Activated CD4-positive, alpha-beta T cell treated with anti-CD3 and anti-CD28 coated beads for 36 hours (primary cell): ENCODE measurements at regions not wholly inside any gene's neighbourhood (a gene's known extent, or its start where the extent isn't known, plus 50 kb on each side); places are given as distances from the start of the nearest gene placed in this dataset.
"Not testable (repeated sequence)": the region's sequence is repeated elsewhere in the genome, so short reads cannot be mapped to it uniquely, and the experiment has no call there.

Experiments used
- ATAC-seq: fragments of 200-7000 bp; cut with Tn5 transposase; one replicate; pipeline ENCODE4 v1.10.0; 2021; ENCODE audit warnings: mild to moderate bottlenecking, moderate library complexity
- CTCF ChIA-PET: fragments of 350-600 bp; sonication (Branson Sonifier 250); formaldehyde crosslinking; loops from one replicate; lab custom pipeline; 2021; ENCODE audit warnings: antibody characterized with exemption; lab: Charles Lee
- POLR2A ChIA-PET: fragments of 350-600 bp; sonication (Branson Sonifier 250); formaldehyde crosslinking; loops from one replicate; lab custom pipeline; 2021; ENCODE audit warnings: antibody characterized with exemption, inconsistent platforms; lab: Charles Lee
- DNase-seq: peaks from one replicate; pipeline ENCODE4 v3.0.0-alpha.2; 2020
- H3K27ac Mint-ChIP-seq: one replicate; pipeline ENCODE4 v1.8.0; 2021; ENCODE audit warnings: mixed read lengths
- H3K27me3 Mint-ChIP-seq: one replicate; pipeline ENCODE4 v1.8.0; 2021; ENCODE audit warnings: mixed read lengths
- H3K36me3 Mint-ChIP-seq: one replicate; pipeline ENCODE4 v1.8.0; 2021; ENCODE audit warnings: low read depth, mixed read lengths
- H3K4me1 Mint-ChIP-seq: one replicate; pipeline ENCODE4 v1.8.0; 2021; ENCODE audit warnings: mixed read lengths
- H3K4me3 Mint-ChIP-seq: one replicate; pipeline ENCODE4 v1.8.0; 2021; ENCODE audit warnings: mild to moderate bottlenecking, moderate library complexity, mixed read lengths
- H3K9me3 Mint-ChIP-seq: one replicate; pipeline ENCODE4 v1.8.0; 2021; ENCODE audit warnings: low read depth, mixed read lengths
- intact Hi-C, 2 experiments: fragments of 100-400 bp; cut with DNase I in 1 of 2; cut with micrococcal nuclease in 1 of 2; formaldehyde crosslinking; loops; one replicate each; pipeline versions ENCODE4 v1.14.2 to v1.15.1; 2022 to 2024; cut with DNase I, micrococcal nuclease

DNA sequence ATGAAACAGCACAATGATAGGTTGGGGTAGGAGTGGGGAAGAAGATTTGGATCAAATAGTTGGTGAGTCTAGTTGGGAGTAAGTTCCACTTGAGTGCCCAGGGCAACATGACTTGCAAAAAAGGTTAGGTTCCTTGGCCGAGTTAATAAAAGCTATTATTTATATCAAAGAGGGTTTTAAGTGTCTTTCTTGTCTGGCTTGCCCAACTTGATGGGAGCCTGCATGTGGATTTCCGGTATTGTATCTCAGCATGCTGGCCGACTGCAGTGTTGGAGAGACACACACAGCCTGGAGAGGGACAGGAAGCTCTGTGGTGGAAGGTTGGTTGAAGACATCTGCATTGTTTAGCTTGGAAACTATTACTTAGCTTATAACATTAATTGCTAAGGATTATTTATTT, 449.5 kb upstream of the TBL1XR1 start:
- POLR2A ChIA-PET = interaction anchor here (0.6 kb wide), 1 partner anchor 40 kb away, joined by 3 read pairs; no protein-coding TSS in a partner anchor
- no peaks in the 10 kb centered on the region for H3K27me3 Mint-ChIP-seq
- ATAC-seq (peak; percentile 57), DNase-seq (peak; percentile 44)
- intact Hi-C loops = no loop called here
- H3K36me3 Mint-ChIP-seq = no peaks in the 10 kb centered on the region
- CTCF ChIA-PET = interaction anchor here (1.0 kb wide), 1 partner anchor 91 kb away, joined by 3 read pairs; no protein-coding TSS in a partner anchor
- no peaks in the 10 kb centered on the region for H3K9me3 Mint-ChIP-seq
- peak overlapping the region; percentile 15 for H3K27ac Mint-ChIP-seq
- H3K4me3 Mint-ChIP-seq = no peak overlapping the region
- H3K4me1 Mint-ChIP-seq = peaks cover 59% of the 10 kb centered on the region

GRCh38 chr3:177647341-177647740, 450.1 kb upstream of the TBL1XR1 start:
- Mint-ChIP-seq H3K4me3 (peak overlapping the region; percentile 40), H3K9me3 (no peaks in the 10 kb centered on the region), H3K36me3 (no peaks in the 10 kb centered on the region), H3K27ac (peak overlapping the region; percentile 66), H3K27me3 (no peaks in the 10 kb centered on the region), H3K4me1 (peaks cover 53% of the 10 kb centered on the region)
- DNase-seq (no peak), ATAC-seq (no peak)
- ChIA-PET CTCF (interaction anchor here (0.7 to 1.0 kb wide), 2 partner anchors 92 to 737 kb away, joined by 3 read pairs; no protein-coding TSS in a partner anchor), POLR2A (no interaction called here)
- intact Hi-C loops = no loop called here

DNA sequence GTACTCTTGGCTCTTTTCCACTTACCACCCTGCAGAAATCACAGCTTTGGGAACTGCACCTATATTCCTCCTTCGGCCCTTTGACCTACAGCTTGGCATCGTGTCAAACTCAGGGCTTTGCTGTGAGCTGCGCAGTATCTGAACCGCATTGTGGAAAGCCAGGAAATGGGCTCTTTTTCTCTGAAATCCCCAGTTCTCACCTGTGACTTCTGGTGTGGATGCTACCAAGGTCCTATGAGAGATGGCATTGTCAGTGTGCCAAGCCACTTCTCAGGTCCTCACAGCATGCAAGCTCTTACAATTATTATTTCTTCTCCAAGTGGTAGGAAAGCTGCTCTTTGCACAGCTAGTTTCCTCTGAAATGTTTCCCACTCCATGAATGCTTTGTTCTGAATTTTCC, 450.6 kb upstream of the TBL1XR1 start:
- Mint-ChIP-seq H3K27me3 (no peaks in the 10 kb centered on the region), H3K27ac (peak overlapping the region; percentile 66), H3K4me3 (peak overlapping the region; percentile 40), H3K9me3 (no peaks in the 10 kb centered on the region), H3K36me3 (no peaks in the 10 kb centered on the region), H3K4me1 (peaks cover 47% of the 10 kb centered on the region)
- intact Hi-C loops = no loop called here
- ChIA-PET POLR2A (no interaction called here), CTCF (interaction anchor here (0.7 kb wide), 1 partner anchor 737 kb away, joined by 3 read pairs; no protein-coding TSS in a partner anchor)
- DNase-seq (no peak), ATAC-seq (no peak)

- H3K36me3 Mint-ChIP-seq = no peaks in the 10 kb centered on the region
- ATAC-seq = no peak
- POLR2A ChIA-PET = no interaction called here
Observed at GRCh38 chr3:177652556-177653291, 455.4 kb upstream of the TBL1XR1 start.

GRCh38 chr3:177657243-177657642, 460.0 kb upstream of the TBL1XR1 start:
- no peak for ATAC-seq
- ChIA-PET CTCF (no interaction called here), POLR2A (no interaction called here)
- Mint-ChIP-seq H3K4me1 (no peaks in the 10 kb centered on the region), H3K27me3 (no peaks in the 10 kb centered on the region), H3K36me3 (no peaks in the 10 kb centered on the region), H3K27ac (no peak overlapping the region), H3K9me3 (peaks cover 4% of the 10 kb centered on the region), H3K4me3 (no peak overlapping the region)
- DNase-seq = no peak
- intact Hi-C loops = no loop called here

More at GRCh38 chr3:177652556-177653291, 455.4 kb upstream of the TBL1XR1 start:
- peaks cover 11% of the 10 kb centered on the region for H3K4me1 Mint-ChIP-seq
- peaks cover 4% of the 10 kb centered on the region for H3K9me3 Mint-ChIP-seq
- CTCF ChIA-PET = interaction anchor here (0.6 to 0.9 kb wide), 4 partner anchors 38 to 837 kb away, joined by 3 to 4 read pairs (median 3); no protein-coding TSS in a partner anchor
- H3K27me3 Mint-ChIP-seq = no peaks in the 10 kb centered on the region
- H3K27ac Mint-ChIP-seq = no peak overlapping the region
- no peak for DNase-seq
- intact Hi-C loops = no loop called here
- H3K4me3 Mint-ChIP-seq = no peak overlapping the region

DNA sequence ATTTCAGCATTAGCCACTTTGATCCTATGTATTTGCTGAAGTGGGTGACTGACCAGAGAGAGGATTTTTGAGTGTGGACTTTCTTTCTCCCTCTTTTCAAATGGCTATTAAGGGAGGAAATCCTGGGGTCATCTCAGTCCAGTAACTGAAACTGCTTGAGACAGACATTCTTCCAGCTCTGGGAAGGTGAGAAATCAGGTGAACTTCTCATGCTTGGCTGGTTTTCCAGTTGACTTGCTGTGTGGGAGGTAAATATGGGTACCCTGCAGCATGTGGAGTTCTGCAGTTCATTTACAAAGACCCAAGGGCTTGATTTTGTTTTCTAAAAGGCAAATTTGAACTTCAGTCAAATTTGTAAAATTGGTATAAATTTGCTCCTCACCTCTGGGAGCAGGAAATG, 461.1 kb upstream of the TBL1XR1 start:
- no peak overlapping the region for H3K4me3 Mint-ChIP-seq
- intact Hi-C loops = no loop called here
- H3K9me3 Mint-ChIP-seq = peaks cover 4% of the 10 kb centered on the region
- DNase-seq = no peak
- H3K36me3 Mint-ChIP-seq = no peaks in the 10 kb centered on the region
- ChIA-PET CTCF (no interaction called here), POLR2A (no interaction called here)
- no peaks in the 10 kb centered on the region for H3K4me1 Mint-ChIP-seq
- ATAC-seq = no peak
- no peaks in the 10 kb centered on the region for H3K27me3 Mint-ChIP-seq
- no peak overlapping the region for H3K27ac Mint-ChIP-seq

DNA sequence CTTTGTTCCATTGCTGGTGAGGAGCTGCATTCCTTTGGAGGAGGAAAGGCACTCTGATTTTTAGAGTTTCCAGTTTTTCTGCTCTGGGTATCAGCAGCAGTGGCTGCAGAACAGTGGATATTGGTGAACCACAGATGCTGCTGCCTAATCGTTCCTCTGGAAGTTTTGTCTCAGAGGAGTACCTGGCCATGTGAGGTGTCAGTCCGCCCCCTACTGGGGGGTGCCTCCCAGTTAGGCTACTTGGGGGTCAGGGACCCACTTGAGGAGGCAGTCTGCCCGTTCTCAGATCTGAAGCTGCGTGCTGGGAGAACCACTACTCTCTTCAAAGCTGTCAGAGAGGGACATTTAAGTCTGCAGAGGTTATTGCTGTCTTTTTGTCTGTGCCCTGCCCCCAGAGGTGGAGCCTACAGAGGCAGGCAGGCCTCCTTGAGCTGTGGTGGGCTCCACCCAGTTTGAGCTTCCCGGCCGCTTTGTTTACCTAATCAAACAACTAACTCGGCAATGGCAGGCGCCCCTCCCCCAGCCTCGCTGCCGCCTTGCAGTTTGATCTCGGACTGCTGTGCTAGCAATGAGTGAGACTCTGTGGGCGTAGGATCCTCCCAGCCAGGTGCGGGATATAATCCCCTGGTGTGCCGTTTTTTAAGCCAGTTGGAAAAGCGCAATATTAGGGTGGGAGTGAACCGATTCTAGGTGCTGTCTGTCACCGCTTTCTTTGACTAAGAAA, 467.3 kb upstream of the TBL1XR1 start:
- CTCF ChIA-PET, POLR2A ChIA-PET: not testable (repeated sequence)
- DNase-seq = peak; percentile 25

GRCh38 chr3:177665122-177665808, 468.0 kb upstream of the TBL1XR1 start:
- CTCF ChIA-PET = no interaction called here
- Mint-ChIP-seq H3K27me3 (no peaks in the 10 kb centered on the region), H3K9me3 (peaks cover 4% of the 10 kb centered on the region), H3K4me1 (no peaks in the 10 kb centered on the region), H3K27ac (no peak overlapping the region), H3K36me3 (no peaks in the 10 kb centered on the region), H3K4me3 (no peak overlapping the region)
- ATAC-seq = no peak
- DNase-seq = no peak
- intact Hi-C loops = no loop called here
- POLR2A ChIA-PET = no interaction called here

More for the DNA sequence above, 467.3 kb upstream of the TBL1XR1 start:
- not testable (repeated sequence) for H3K9me3 Mint-ChIP-seq, H3K36me3 Mint-ChIP-seq, ATAC-seq, H3K27ac Mint-ChIP-seq, H3K4me3 Mint-ChIP-seq, H3K4me1 Mint-ChIP-seq, H3K27me3 Mint-ChIP-seq
- intact Hi-C loops = loop anchor here in 1 of 2 experiments (5.0 kb wide), 1 partner anchor 612 kb away; no protein-coding TSS in a partner anchor

- no peak overlapping the region for H3K27ac Mint-ChIP-seq
- no peaks in the 10 kb centered on the region for H3K4me1 Mint-ChIP-seq
- no peaks in the 10 kb centered on the region for H3K27me3 Mint-ChIP-seq
- no peak overlapping the region for H3K4me3 Mint-ChIP-seq
- H3K36me3 Mint-ChIP-seq = no peaks in the 10 kb centered on the region
- ATAC-seq (no peak), DNase-seq (no peak)
- POLR2A ChIA-PET = interaction anchor here (0.6 kb wide), 1 partner anchor 51 kb away, joined by 3 read pairs; no protein-coding TSS in a partner anchor
- CTCF ChIA-PET = no interaction called here
- H3K9me3 Mint-ChIP-seq = no peaks in the 10 kb centered on the region
- intact Hi-C loops = no loop called here
Observed at GRCh38 chr3:177672252-177672911, 475.1 kb upstream of the TBL1XR1 start.

GRCh38 chr3:177673112-177673914, 476.0 kb upstream of the TBL1XR1 start:
- no peaks in the 10 kb centered on the region for H3K27me3 Mint-ChIP-seq
- ChIA-PET CTCF (no interaction called here), POLR2A (no interaction called here)
- no peaks in the 10 kb centered on the region for H3K4me1 Mint-ChIP-seq
- H3K4me3 Mint-ChIP-seq = no peak overlapping the region
- H3K36me3 Mint-ChIP-seq = no peaks in the 10 kb centered on the region
- ATAC-seq (no peak), DNase-seq (no peak)
- intact Hi-C loops = no loop called here
- no peaks in the 10 kb centered on the region for H3K9me3 Mint-ChIP-seq
- H3K27ac Mint-ChIP-seq = no peak overlapping the region
